Common myeloid progenitor, CD34-positive (primary cell): ENCODE measurements at regions not wholly inside any gene's neighbourhood (a gene's known extent, or its start where the extent isn't known, plus 50 kb on each side); places are given as distances from the start of the nearest gene placed in this dataset.

Experiments
- CTCF ChIA-PET: fragments of 350-600 bp; sonication (Branson Sonifier 250); formaldehyde crosslinking; loops from one replicate; lab custom pipeline; 2021; ENCODE audit warnings: antibody characterized with exemption; lab: Charles Lee
- POLR2A ChIA-PET: fragments of 350-600 bp; sonication (Branson Sonifier 250); formaldehyde crosslinking; loops from one replicate; lab custom pipeline; 2021; ENCODE audit warnings: antibody characterized with exemption; lab: Charles Lee
- DNase-seq, 3 donors: peaks; one replicate each; pipeline versions ENCODE4 v3.0.0 to v3.0.0-alpha.2; 2013
- H3K27ac ChIP-seq, 2 experiments: 1 replicate in 1 of 2; 2 replicates in 1 of 2; pipeline ENCODE4 v1.7.0; 2013; ENCODE audit warnings: inconsistent platforms in 2 of 2, low read length in 2 of 2, mild to moderate bottlenecking in 2 of 2, low read depth in 1 of 2, moderate library complexity in 1 of 2; ENCODE audit not compliant: severe bottlenecking in 2 of 2, insufficient read depth in 1 of 2, poor library complexity in 1 of 2
- H3K27me3 ChIP-seq, 5 experiments: replicated peaks in 2 of 5; 1 replicate in 3 of 5; 2 replicates in 2 of 5; pipeline versions ENCODE4 v1.6.1 to v1.7.0; 2013; ENCODE audit warnings: low read length in 4 of 5, mild to moderate bottlenecking in 2 of 5, moderate library complexity in 2 of 5, inconsistent platforms in 1 of 5; ENCODE audit not compliant: insufficient read depth in 5 of 5, control insufficient read depth in 4 of 5
- H3K36me3 ChIP-seq, 4 experiments: 1 replicate in 2 of 4; 2 replicates in 2 of 4; pipeline versions ENCODE4 v1.6.1 to v1.7.0; 2013; ENCODE audit warnings: low read length in 3 of 4, control low read depth in 1 of 4, mild to moderate bottlenecking in 1 of 4; ENCODE audit not compliant: control insufficient read depth in 4 of 4, insufficient read depth in 4 of 4
- H3K4me1 ChIP-seq, 4 experiments: 1 replicate in 3 of 4; 2 replicates in 1 of 4; pipeline versions ENCODE4 v1.6.1 to v1.7.1; 2013; ENCODE audit warnings: low read length in 3 of 4, mild to moderate bottlenecking in 3 of 4, control low read depth in 1 of 4, inconsistent platforms in 1 of 4, moderate library complexity in 1 of 4; ENCODE audit not compliant: control insufficient read depth in 4 of 4, insufficient read depth in 4 of 4; ENCODE audit errors: control extremely low read depth in 1 of 4
- H3K4me3 ChIP-seq, 7 experiments: 1 replicate in 4 of 7; 2 replicates in 3 of 7; pipeline versions ENCODE4 v1.5.1 to v1.7.0; 2013; ENCODE audit warnings: mild to moderate bottlenecking in 7 of 7, low read length in 6 of 7, moderate library complexity in 6 of 7, inconsistent platforms in 2 of 7, low read depth in 2 of 7, control low read depth in 1 of 7; ENCODE audit not compliant: insufficient read depth in 4 of 7, control insufficient read depth in 1 of 7; ENCODE audit errors: extremely low read depth in 1 of 7
- H3K9me3 ChIP-seq, 5 experiments: 1 replicate in 4 of 5; 2 replicates in 1 of 5; pipeline versions ENCODE4 v1.6.1 to v1.7.1; 2013; ENCODE audit warnings: low read length in 4 of 5, mild to moderate bottlenecking in 2 of 5, inconsistent platforms in 1 of 5, low read depth in 1 of 5, moderate library complexity in 1 of 5; ENCODE audit not compliant: control insufficient read depth in 4 of 5, insufficient read depth in 2 of 5; ENCODE audit errors: control extremely low read depth in 1 of 5
- WGBS: methylation state at CpG from one replicate; pipeline ENCODE4 v1.1.5; 2013; ENCODE audit not compliant: insufficient coverage; 5-methylcytosine and 5-hydroxymethylcytosine counted together

DNA sequence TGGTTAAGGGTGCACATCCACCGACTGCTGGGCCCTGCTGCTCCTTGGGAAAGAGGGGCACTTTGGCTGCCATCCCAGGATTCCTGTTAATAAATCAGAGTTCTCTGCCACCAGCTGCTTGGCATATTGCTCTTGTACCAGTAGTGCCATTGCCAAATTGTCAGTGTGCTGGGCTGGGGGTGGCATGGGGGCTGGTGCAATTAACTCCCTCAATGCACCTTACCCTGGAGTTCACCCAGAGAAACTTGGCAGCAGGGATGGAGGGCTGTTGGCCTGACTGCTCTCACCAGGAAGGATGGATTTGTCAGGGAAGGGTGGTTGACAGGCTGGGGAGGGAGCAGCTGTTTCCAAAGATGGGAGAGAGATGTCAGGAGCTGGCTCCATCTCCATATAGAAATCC is 94.6 kb upstream of the SKOR2 start:
- Histone ChIP-seq H3K4me1 (no peaks in the 10 kb centered on the region), H3K9me3 (no peaks in the 10 kb centered on the region)
- WGBS = 100% methylated on average over 1 of the region's 1 CpG

DNA sequence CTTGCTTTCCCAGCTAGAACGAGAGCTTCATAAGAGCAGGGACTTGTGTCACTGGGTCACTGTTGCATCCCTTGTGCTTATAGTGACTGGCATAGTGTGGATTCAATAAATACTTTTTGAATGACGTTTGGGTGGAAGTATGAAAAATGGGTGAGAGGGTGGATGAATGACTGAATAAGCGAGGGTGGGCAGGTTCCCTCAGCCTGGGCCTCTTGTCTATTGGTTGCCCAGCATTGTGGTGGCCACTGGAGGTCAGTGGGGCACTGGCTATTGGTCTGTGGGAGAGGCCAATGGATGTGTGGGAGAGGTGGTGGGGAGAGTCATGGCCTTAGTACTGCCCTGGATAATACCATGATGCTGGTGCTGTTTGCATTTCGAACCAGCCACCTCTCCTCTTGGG is 93.8 kb upstream of the SKOR2 start:
- H3K27me3 ChIP-seq = no peaks in the 10 kb centered on the region
- H3K4me1 ChIP-seq = no peaks in the 10 kb centered on the region
- no peaks in the 10 kb centered on the region for H3K36me3 ChIP-seq
- no peaks in the 10 kb centered on the region for H3K9me3 ChIP-seq
- POLR2A ChIA-PET = no interaction called here
- 93% methylated on average over 3 of the region's 4 CpGs for WGBS
- H3K27ac ChIP-seq = no peak overlapping the region
- CTCF ChIA-PET = no interaction called here
- H3K4me3 ChIP-seq = no peak overlapping the region
- no peak for DNase-seq

More for the DNA sequence above, 94.6 kb upstream of the SKOR2 start:
- Histone ChIP-seq H3K36me3 (no peaks in the 10 kb centered on the region), H3K27ac (no peak overlapping the region), H3K4me3 (no peak overlapping the region), H3K27me3 (no peaks in the 10 kb centered on the region)
- CTCF ChIA-PET = no interaction called here
- no peak for DNase-seq
- POLR2A ChIA-PET = no interaction called here

DNA sequence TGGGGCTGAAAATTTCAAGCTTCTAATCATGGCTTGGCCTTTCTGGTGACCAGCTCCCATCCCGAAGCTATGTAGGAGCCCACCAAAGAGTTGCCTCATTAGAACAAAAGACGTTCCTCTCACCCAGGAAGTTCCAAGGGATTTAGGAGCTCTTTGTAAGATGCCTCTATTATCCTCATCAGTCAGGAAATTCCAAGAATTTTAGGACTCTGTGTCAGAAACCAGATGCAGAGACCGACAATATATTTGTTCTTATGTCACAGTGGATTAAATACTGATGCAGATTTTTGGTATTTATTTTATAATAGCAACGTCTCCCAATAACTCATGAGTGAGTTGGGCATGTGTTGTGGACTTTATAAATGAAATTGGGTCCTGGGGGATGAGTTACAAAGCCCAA is 91.8 kb upstream of the SKOR2 start:
- no peak overlapping the region for H3K4me3 ChIP-seq
- no peaks in the 10 kb centered on the region for H3K4me1 ChIP-seq
- DNase-seq = no peak
- WGBS = 100% methylated on average over 1 of the region's 4 CpGs
- no peaks in the 10 kb centered on the region for H3K36me3 ChIP-seq
- POLR2A ChIA-PET = no interaction called here
- H3K27ac ChIP-seq = no peak overlapping the region
- no peaks in the 10 kb centered on the region for H3K9me3 ChIP-seq
- CTCF ChIA-PET = no interaction called here
- no peaks in the 10 kb centered on the region for H3K27me3 ChIP-seq

DNA sequence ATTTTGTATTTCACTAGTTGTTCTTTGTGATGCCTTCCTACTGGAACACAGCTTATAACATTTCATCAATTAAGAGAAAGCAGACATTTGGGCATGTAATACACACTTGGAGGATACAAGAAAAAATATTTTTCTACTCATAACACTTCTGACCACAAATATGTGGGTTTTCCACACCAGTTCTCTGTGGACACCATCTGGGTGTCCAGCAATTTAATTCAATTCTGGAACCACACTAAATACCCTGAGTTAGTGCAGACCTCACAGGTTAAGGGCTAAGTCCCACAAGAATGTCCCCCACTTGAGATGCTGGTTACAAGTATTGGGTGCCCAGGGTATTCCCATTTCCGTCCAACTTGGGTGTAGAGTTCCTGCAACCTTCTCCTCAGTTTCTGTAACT is 91.1 kb upstream of the SKOR2 start:
- H3K4me1 ChIP-seq = no peaks in the 10 kb centered on the region
- H3K27me3 ChIP-seq = no peaks in the 10 kb centered on the region
- no peak overlapping the region for H3K27ac ChIP-seq
- ChIA-PET POLR2A (no interaction called here), CTCF (no interaction called here)
- H3K9me3 ChIP-seq = no peaks in the 10 kb centered on the region
- no peak overlapping the region for H3K4me3 ChIP-seq
- WGBS = no CpG with 5 or more reads among the region's 1 CpG
- DNase-seq = no peak
- no peaks in the 10 kb centered on the region for H3K36me3 ChIP-seq

DNA sequence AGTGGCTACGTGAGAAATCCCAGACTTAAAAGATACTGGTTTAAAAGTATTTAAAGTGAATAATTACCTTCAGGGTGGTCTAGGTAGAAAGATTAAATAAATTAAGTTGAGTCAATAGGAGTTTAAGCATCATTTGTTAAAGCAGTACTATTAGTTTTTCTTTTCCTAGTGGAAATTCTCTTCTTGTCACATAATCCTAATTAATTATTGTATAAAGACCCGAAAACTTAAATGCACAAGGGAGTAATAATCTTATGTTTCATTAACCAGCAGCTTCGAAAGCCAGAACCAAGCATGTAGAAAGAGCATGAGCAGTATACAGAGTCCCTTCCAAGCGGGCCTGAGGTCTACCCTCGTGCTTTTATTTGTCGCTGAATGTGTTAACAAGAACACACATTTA is 90.2 kb upstream of the SKOR2 start:
- POLR2A ChIA-PET = interaction anchor here (0.6 kb wide), 1 partner anchor 272 kb away, joined by 3 read pairs; no protein-coding TSS in a partner anchor
- no peak overlapping the region for H3K4me3 ChIP-seq
- H3K36me3 ChIP-seq = no peaks in the 10 kb centered on the region
- WGBS = 0% methylated on average over 1 of the region's 6 CpGs
- H3K9me3 ChIP-seq = no peaks in the 10 kb centered on the region
- H3K27me3 ChIP-seq = no peaks in the 10 kb centered on the region
- H3K4me1 ChIP-seq = no peaks in the 10 kb centered on the region
- no peak overlapping the region for H3K27ac ChIP-seq
- DNase-seq = no peak
- CTCF ChIA-PET = no interaction called here

DNA sequence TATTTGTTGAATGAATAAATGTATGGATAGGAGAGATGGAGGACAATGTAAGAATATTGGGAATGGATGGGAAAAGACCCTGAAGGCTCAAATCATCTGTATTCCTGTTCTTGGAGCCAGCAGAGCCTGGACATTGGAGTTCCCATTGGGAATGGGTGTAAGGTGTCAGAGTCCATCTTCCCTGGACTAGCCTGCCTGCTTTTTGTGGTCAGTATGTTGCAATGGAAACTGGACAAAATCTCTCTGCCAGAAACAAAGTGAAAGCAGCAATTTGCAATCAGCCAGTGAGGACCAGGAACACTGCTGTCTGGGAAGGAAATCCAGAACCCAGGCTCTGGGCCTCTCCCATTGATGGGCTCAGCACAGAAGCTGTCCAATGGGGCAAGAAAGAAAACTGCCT is 83.5 kb upstream of the SKOR2 start:
- no peaks in the 10 kb centered on the region for H3K9me3 ChIP-seq
- no peak overlapping the region for H3K27ac ChIP-seq
- H3K36me3 ChIP-seq = no peaks in the 10 kb centered on the region
- ChIA-PET POLR2A (no interaction called here), CTCF (no interaction called here)
- DNase-seq = no peak
- H3K4me1 ChIP-seq = no peaks in the 10 kb centered on the region
- no peak overlapping the region for H3K4me3 ChIP-seq
- H3K27me3 ChIP-seq = peaks cover 0 to 5% (median 0%) of the 10 kb centered on the region in 5 experiments

DNA sequence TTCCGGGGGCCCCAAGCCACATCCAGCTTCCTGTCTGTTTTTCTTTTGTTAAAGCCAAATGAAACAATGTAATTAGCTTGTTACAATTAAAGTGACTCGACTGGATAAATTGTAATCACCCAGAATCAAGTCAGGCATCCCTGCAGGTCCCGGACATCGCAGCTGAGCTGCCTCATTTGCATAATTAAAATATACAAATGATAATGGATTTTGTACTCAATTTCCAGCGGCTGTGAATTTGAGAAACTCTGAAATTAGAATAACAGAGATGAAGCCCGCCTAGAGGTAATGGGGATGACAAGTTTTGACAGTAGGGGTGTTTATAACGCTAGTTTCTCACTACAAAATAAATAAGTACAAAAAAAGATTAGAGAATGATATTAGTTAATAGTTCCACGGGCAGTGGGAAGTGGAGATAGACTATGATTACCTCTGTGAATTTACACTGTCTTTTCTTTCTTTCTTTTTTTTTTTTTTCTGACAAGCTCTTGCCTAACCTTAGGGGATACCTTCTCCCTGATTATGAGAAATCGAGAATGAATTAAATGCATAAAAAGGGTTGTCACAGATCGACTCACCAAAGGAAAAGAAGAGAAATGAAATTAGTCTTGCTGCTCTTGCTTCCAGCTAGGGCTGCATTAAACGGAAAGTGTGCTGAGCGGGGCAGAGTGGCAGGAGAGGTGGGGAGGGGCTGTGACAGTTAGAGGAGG is 82.6 kb upstream of the SKOR2 start:
- 82% methylated on average over 6 of the region's 12 CpGs for WGBS
- CTCF ChIA-PET = no interaction called here
- POLR2A ChIA-PET = no interaction called here
- Histone ChIP-seq H3K4me1 (no peaks in the 10 kb centered on the region), H3K27me3 (peaks cover 0 to 5% (median 0%) of the 10 kb centered on the region in 5 experiments), H3K27ac (no peak overlapping the region), H3K4me3 (no peak overlapping the region), H3K9me3 (no peaks in the 10 kb centered on the region), H3K36me3 (no peaks in the 10 kb centered on the region)
- DNase-seq = no peak
